ENCODE measurements at regions not wholly inside any gene's neighbourhood (a gene's known extent, or its start where the extent isn't known, plus 50 kb on each side); places are given as distances from the start of the nearest gene placed in this dataset.

- H3F3A ChIP-seq (ENCODE audit: low read depth) = no peaks in the 10 kb centered on the region
- H3K36me3 ChIP-seq = no peaks in the 10 kb centered on the region
- H3K27me3 Mint-ChIP-seq (ENCODE audit: insufficient read depth, low read depth) = peaks cover 5% of the 10 kb centered on the region
- no peak overlapping the region for H3K4me3 ChIP-seq
- no peaks in the 10 kb centered on the region for H3K4me1 ChIP-seq
- no peak overlapping the region for H3K9ac ChIP-seq
- H3K4me1 Mint-ChIP-seq = no peaks in the 10 kb centered on the region
- H3K27ac Mint-ChIP-seq = no peak overlapping the region
- TF ChIP-seq, protein P1, sequence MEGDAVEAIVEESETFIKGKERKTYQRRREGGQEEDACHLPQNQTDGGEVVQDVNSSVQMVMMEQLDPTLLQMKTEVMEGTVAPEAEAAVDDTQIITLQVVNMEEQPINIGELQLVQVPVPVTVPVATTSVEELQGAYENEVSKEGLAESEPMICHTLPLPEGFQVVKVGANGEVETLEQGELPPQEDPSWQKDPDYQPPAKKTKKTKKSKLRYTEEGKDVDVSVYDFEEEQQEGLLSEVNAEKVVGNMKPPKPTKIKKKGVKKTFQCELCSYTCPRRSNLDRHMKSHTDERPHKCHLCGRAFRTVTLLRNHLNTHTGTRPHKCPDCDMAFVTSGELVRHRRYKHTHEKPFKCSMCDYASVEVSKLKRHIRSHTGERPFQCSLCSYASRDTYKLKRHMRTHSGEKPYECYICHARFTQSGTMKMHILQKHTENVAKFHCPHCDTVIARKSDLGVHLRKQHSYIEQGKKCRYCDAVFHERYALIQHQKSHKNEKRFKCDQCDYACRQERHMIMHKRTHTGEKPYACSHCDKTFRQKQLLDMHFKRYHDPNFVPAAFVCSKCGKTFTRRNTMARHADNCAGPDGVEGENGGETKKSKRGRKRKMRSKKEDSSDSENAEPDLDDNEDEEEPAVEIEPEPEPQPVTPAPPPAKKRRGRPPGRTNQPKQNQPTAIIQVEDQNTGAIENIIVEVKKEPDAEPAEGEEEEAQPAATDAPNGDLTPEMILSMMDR (IDR thresholded peaks at IDR 0.05) = no peak
- no peak for TF ChIP-seq EZH2phosphoT487 (IDR thresholded peaks at IDR 0.05)
- TF ChIP-seq EZH2 (IDR thresholded peaks at IDR 0.05) = no peak
- H3K4me3 Mint-ChIP-seq = no peak overlapping the region
- H3K4me2 ChIP-seq = no peak overlapping the region
- H3K9me3 Mint-ChIP-seq = peaks cover 7% of the 10 kb centered on the region
- no peaks in the 10 kb centered on the region for H3K79me2 ChIP-seq (ENCODE audit: low read depth)
- H4K20me1 ChIP-seq (ENCODE audit: low read depth) = no peaks in the 10 kb centered on the region
- no peaks in the 10 kb centered on the region for H3K27me3 ChIP-seq
- H2AFZ ChIP-seq (replicated peaks) = no peak overlapping the region
- H3K36me3 Mint-ChIP-seq = peaks cover 2% of the 10 kb centered on the region
- H3K9me3 ChIP-seq (ENCODE audit: low read depth) = no peaks in the 10 kb centered on the region
- DNase-seq (ENCODE audit: low spot score) = no peak
- no peak overlapping the region for H3K27ac ChIP-seq
Measured at GRCh38 chr11:96481771-96482170, 92.0 kb downstream of the JRKL start.

DNA sequence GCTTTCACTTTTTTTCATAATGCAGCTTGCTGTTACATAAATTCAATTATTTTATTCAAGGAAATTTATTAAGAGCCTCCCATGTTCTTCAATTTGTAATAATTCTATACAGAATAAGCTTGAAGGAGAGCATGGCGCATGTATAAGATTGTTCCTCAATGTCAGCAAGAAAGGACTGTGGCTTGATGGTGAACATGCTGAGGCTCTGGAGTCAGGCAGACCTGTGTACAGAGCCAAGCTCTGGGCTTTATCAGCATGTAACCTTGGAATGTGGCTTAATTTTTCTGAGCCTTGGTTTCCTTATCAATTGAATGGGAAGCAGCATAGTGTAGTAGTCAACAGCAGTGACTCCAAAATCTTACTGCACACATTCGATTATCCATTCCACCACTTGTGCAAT is 92.4 kb downstream of the JRKL start:
- peaks cover 2% of the 10 kb centered on the region for H3K36me3 Mint-ChIP-seq
- H3K4me3 ChIP-seq = no peak overlapping the region
- TF ChIP-seq EZH2 (IDR thresholded peaks at IDR 0.05) (no peak), EZH2phosphoT487 (IDR thresholded peaks at IDR 0.05) (no peak)
- TF ChIP-seq, protein P1 (IDR thresholded peaks at IDR 0.05) = no peak
- DNase-seq (ENCODE audit: low spot score) = no peak
- H3K27ac Mint-ChIP-seq = no peak overlapping the region
- no peaks in the 10 kb centered on the region for H3K9me3 ChIP-seq (ENCODE audit: low read depth)
- no peaks in the 10 kb centered on the region for H3K4me1 Mint-ChIP-seq
- peaks cover 7% of the 10 kb centered on the region for H3K9me3 Mint-ChIP-seq
- H3K79me2 ChIP-seq (ENCODE audit: low read depth) = no peaks in the 10 kb centered on the region
- no peaks in the 10 kb centered on the region for H3K4me1 ChIP-seq
- H3F3A ChIP-seq (ENCODE audit: low read depth) = no peaks in the 10 kb centered on the region
- H3K27ac ChIP-seq = no peak overlapping the region
- no peaks in the 10 kb centered on the region for H3K27me3 ChIP-seq
- no peak overlapping the region for H2AFZ ChIP-seq (replicated peaks)
- no peaks in the 10 kb centered on the region for H3K36me3 ChIP-seq
- peaks cover 5% of the 10 kb centered on the region for H3K27me3 Mint-ChIP-seq (ENCODE audit: insufficient read depth, low read depth)
- no peaks in the 10 kb centered on the region for H4K20me1 ChIP-seq (ENCODE audit: low read depth)
- no peak overlapping the region for H3K4me3 Mint-ChIP-seq
- H3K4me2 ChIP-seq = no peak overlapping the region
- no peak overlapping the region for H3K9ac ChIP-seq

GRCh38 chr11:96483374-96483955 is 93.7 kb downstream of the JRKL start:
- no peak overlapping the region for H3K27ac ChIP-seq
- H3K79me2 ChIP-seq (ENCODE audit: low read depth) = no peaks in the 10 kb centered on the region
- no peaks in the 10 kb centered on the region for H3K4me1 ChIP-seq
- H3K4me3 ChIP-seq = no peak overlapping the region
- no peaks in the 10 kb centered on the region for H3F3A ChIP-seq (ENCODE audit: low read depth)
- no peak overlapping the region for H3K9ac ChIP-seq
- no peak for DNase-seq (ENCODE audit: low spot score)
- Mint-ChIP-seq H3K27ac (no peak overlapping the region), H3K4me1 (no peaks in the 10 kb centered on the region), H3K4me3 (no peak overlapping the region), H3K9me3 (no peaks in the 10 kb centered on the region), H3K36me3 (no peaks in the 10 kb centered on the region), H3K27me3 (ENCODE audit: insufficient read depth, low read depth) (peaks cover 2% of the 10 kb centered on the region)
- no peaks in the 10 kb centered on the region for H4K20me1 ChIP-seq (ENCODE audit: low read depth)
- H2AFZ ChIP-seq (replicated peaks) = no peak overlapping the region
- no peak overlapping the region for H3K4me2 ChIP-seq
- H3K27me3 ChIP-seq = no peaks in the 10 kb centered on the region
- TF ChIP-seq EZH2 (IDR thresholded peaks at IDR 0.05) (no peak), EZH2phosphoT487 (IDR thresholded peaks at IDR 0.05) (no peak)
- TF ChIP-seq, protein P1 (IDR thresholded peaks at IDR 0.05) = no peak
- H3K36me3 ChIP-seq = no peaks in the 10 kb centered on the region
- H3K9me3 ChIP-seq (ENCODE audit: low read depth) = no peaks in the 10 kb centered on the region
